Fibroblast of lung (primary cell): ENCODE measurements at regions not wholly inside any gene's neighbourhood (a gene's known extent, or its start where the extent isn't known, plus 50 kb on each side); places are given as distances from the start of the nearest gene placed in this dataset.
A peak's percentile ranks its signal among the peaks of the same experiment; 100 is the strongest.

Source experiments
- DNase-seq, 2 donors: peaks; one replicate each; pipeline versions ENCODE4 v3.0.0 to v3.0.0-alpha.2; 2010; ENCODE audit warnings: low read depth in 2 of 2
- H2AFZ ChIP-seq: 2 replicates; pipeline ENCODE4 v1.5.1; 2012; ENCODE audit warnings: low read length, control low read depth, inconsistent platforms
- H3K27ac ChIP-seq: 2 replicates; pipeline ENCODE4 v1.5.1; 2011; ENCODE audit warnings: low read length, control low read depth; ENCODE audit not compliant: insufficient read depth
- H3K27me3 ChIP-seq: 2 replicates; pipeline ENCODE4 v1.5.1; 2011; ENCODE audit warnings: mild to moderate bottlenecking, low read length; ENCODE audit not compliant: control insufficient read depth, insufficient read depth
- H3K36me3 ChIP-seq: 2 replicates; pipeline ENCODE4 v1.5.1; 2011; ENCODE audit warnings: low read length; ENCODE audit not compliant: control insufficient read depth, insufficient read depth
- H3K4me1 ChIP-seq: 2 replicates; pipeline ENCODE4 v1.5.1; 2011; ENCODE audit warnings: low read length; ENCODE audit not compliant: control insufficient read depth, insufficient read depth; ENCODE audit errors: extremely low read depth
- H3K4me2 ChIP-seq: 2 replicates; pipeline ENCODE4 v1.5.1; 2011; ENCODE audit warnings: low read length, control low read depth; ENCODE audit not compliant: insufficient read depth; ENCODE audit errors: extremely low read depth
- H3K4me3 ChIP-seq, 4 experiments: fragments of 200-600 bp in 1 of 4; sonication (generic) in 1 of 4; replicated peaks in 1 of 4; 2 replicates each; pipeline ENCODE4 v1.5.1; 2011 to 2016; ENCODE audit warnings: low read length in 4 of 4, low read depth in 3 of 4, mild to moderate bottlenecking in 3 of 4, control low read depth in 2 of 4, inconsistent platforms in 1 of 4, mixed read lengths in 1 of 4; ENCODE audit not compliant: insufficient read depth in 1 of 4; ENCODE audit errors: control extremely low read depth in 1 of 4
- H3K79me2 ChIP-seq: 2 replicates; pipeline ENCODE4 v1.5.1; 2012; ENCODE audit warnings: mild to moderate bottlenecking, low read length, inconsistent platforms; ENCODE audit not compliant: control insufficient read depth, insufficient read depth
- H3K9ac ChIP-seq: 2 replicates; pipeline ENCODE4 v1.5.1; 2011; ENCODE audit warnings: mild to moderate bottlenecking, low read length, control low read depth; ENCODE audit not compliant: insufficient read depth
- H3K9me3 ChIP-seq: 2 replicates; pipeline ENCODE4 v1.5.1; 2012; ENCODE audit warnings: low read depth, low read length; ENCODE audit not compliant: control insufficient read depth, insufficient read depth
- H4K20me1 ChIP-seq: 2 replicates; pipeline ENCODE4 v1.5.1; 2011; ENCODE audit warnings: low read length; ENCODE audit not compliant: control insufficient read depth, insufficient read depth; ENCODE audit errors: extremely low read depth
- CTCF ChIP-seq, 2 donors: IDR thresholded peaks in 1 of 2; conservative IDR thresholded peaks in 1 of 2; 1 replicate in 1 of 2; 2 replicates in 1 of 2; pipeline ENCODE4 v1.5.1; 2011 to 2012; ENCODE audit warnings: low read length in 2 of 2, control low read depth in 1 of 2, inconsistent platforms in 1 of 2, low read depth in 1 of 2, mild to moderate bottlenecking in 1 of 2
- EZH2 ChIP-seq: IDR thresholded peaks from 2 replicates; pipeline ENCODE4 v1.5.1; 2012; ENCODE audit warnings: low read length, control low read depth, mild to moderate bottlenecking; ENCODE audit errors: missing control alignments

DNA sequence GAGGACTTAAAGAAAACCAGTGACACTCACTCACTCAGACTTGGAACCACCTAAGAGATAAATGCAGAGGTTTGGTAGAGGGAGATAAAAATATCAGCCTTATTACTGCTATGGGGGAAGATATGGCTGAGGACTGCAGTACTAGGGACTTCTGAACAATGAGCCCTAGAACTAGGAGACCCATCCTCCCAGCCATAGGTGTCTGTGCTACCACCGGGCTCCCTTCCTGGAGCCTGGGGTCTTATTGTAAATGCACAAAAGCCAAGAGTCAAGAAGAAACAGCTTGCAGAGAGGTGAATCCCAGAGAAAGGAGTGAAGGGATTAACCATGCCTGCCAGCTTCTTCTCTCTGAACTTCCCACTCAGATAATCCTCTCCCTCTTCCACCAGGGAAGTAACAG is 108.3 kb upstream of the AKR1E2 start:
- DNase-seq, result no peak
- H3K4me1 ChIP-seq, result peaks cover 6% of the 10 kb centered on the region
- H3K9me3 ChIP-seq, result no peaks in the 10 kb centered on the region
- H3K4me3 ChIP-seq, result no peak overlapping the region
- H3K9ac ChIP-seq, result no peak overlapping the region
- H3K27ac ChIP-seq, result no peak overlapping the region
- no peaks in the 10 kb centered on the region for H3K27me3 ChIP-seq
- H3K4me2 ChIP-seq, result no peak overlapping the region
- TF ChIP-seq EZH2, result no peak
- TF ChIP-seq CTCF (conservative IDR thresholded peaks at IDR 0.05 in 1 of 2, IDR thresholded peaks at IDR 0.05 in 1 of 2; ENCODE audit: low read depth in 1 of 2, low read length in 2 of 2), result no peak
- H3K36me3 ChIP-seq, result no peaks in the 10 kb centered on the region
- H3K79me2 ChIP-seq, result no peaks in the 10 kb centered on the region
- no peaks in the 10 kb centered on the region for H4K20me1 ChIP-seq
- H2AFZ ChIP-seq, result no peak overlapping the region

- no peak overlapping the region for H2AFZ ChIP-seq
These were observed 115.1 kb upstream of the AKR1E2 start for GRCh38 chr10:4710858-4711257.

DNA sequence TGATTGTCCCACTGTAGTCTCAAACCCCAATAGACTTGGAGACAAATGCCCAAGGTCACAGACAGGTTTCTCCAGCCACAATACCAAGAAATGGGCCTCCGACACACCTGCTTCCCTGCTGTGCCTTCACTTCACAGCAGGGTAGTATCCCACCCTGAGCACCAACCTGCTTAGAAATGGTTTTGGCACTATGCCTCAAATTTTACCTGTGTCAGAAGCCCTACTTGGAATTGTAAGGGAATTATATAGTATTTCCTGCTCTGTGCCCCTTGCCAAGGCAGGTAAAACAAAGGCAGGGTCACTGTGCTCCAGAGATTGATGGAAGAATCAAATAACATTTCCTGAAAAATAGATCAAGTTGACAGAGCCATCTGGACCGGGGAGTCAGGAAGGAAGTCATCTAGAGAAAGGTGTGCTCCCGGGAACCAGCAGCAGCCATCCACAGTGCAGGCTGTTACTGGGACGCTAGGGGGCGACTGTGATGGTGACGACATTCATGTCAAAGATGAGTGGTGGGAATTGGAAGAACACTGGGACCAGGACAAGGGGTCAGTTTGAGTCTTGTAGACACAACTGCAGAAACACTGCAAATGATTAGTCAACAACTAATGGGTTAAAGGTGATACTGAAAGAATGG is 117.8 kb upstream of the AKR1E2 start:
- TF ChIP-seq EZH2, result no peak
- TF ChIP-seq CTCF (conservative IDR thresholded peaks at IDR 0.05 in 1 of 2, IDR thresholded peaks at IDR 0.05 in 1 of 2; ENCODE audit: low read depth in 1 of 2, low read length in 2 of 2), result peak in 1 of 2 donors; percentile 14
- Histone ChIP-seq H4K20me1 (no peaks in the 10 kb centered on the region), H3K79me2 (no peaks in the 10 kb centered on the region), H3K9me3 (no peaks in the 10 kb centered on the region), H2AFZ (no peak overlapping the region), H3K9ac (no peak overlapping the region), H3K4me3 (no peak overlapping the region), H3K27me3 (no peaks in the 10 kb centered on the region), H3K27ac (no peak overlapping the region), H3K4me2 (no peak overlapping the region), H3K36me3 (no peaks in the 10 kb centered on the region), H3K4me1 (peaks cover 4% of the 10 kb centered on the region)
- DNase-seq, result no peak

More at GRCh38 chr10:4710858-4711257, 115.1 kb upstream of the AKR1E2 start:
- DNase-seq, result no peak
- Histone ChIP-seq H3K27me3 (no peaks in the 10 kb centered on the region), H3K9me3 (no peaks in the 10 kb centered on the region), H3K4me3 (no peak overlapping the region), H3K4me2 (no peak overlapping the region), H4K20me1 (no peaks in the 10 kb centered on the region), H3K27ac (no peak overlapping the region), H3K4me1 (no peaks in the 10 kb centered on the region), H3K9ac (no peak overlapping the region), H3K36me3 (no peaks in the 10 kb centered on the region), H3K79me2 (no peaks in the 10 kb centered on the region)
- TF ChIP-seq EZH2 (no peak), CTCF (conservative IDR thresholded peaks at IDR 0.05 in 1 of 2, IDR thresholded peaks at IDR 0.05 in 1 of 2; ENCODE audit: low read depth in 1 of 2, low read length in 2 of 2) (no peak)
